ENCODE measurements at regions not wholly inside any gene's neighbourhood (a gene's known extent, or its start where the extent isn't known, plus 50 kb on each side); places are given as distances from the start of the nearest gene placed in this dataset.

- Histone ChIP-seq H3K9me3 (ENCODE audit: low read length) (no peaks in the 10 kb centered on the region), H3K4me2 (ENCODE audit: low read length) (no peak overlapping the region), H3K9me2 (replicated peaks; ENCODE audit: low read length) (no peaks in the 10 kb centered on the region), H3K4me1 (ENCODE audit: insufficient read depth, low read length) (0 out of 2 replicates have a peak, but pooled peaks cover 3% of the 10 kb centered on the region), H2AFZ (ENCODE audit: low read length) (no peak overlapping the region), H3F3A (ENCODE audit: low read length, unreplicated experiment) (no peaks in the 10 kb centered on the region), H3K4me3 (ENCODE audit: low read length) (no peak overlapping the region), H3K9ac (ENCODE audit: low read length) (no peak overlapping the region), H3K79me2 (ENCODE audit: low read length) (no peaks in the 10 kb centered on the region), H3K27me3 (ENCODE audit: low read length) (no peaks in the 10 kb centered on the region), H4K20me1 (ENCODE audit: low read length) (no peaks in the 10 kb centered on the region), H3K27ac (ENCODE audit: low read length) (no peak overlapping the region), H3K36me3 (ENCODE audit: low read depth, low read length) (no peaks in the 10 kb centered on the region)
- CTCF ChIA-PET = no interaction called here
- ATAC-seq (no peak), DNase-seq (no peak)
- intact Hi-C loops (cut with micrococcal nuclease) = no loop called here
- no TSS peak for BruUV-seq (replicated peaks)
- POLR2A ChIA-PET (ENCODE audit: unreplicated experiment) = no interaction called here
- TF ChIP-seq EZH2phosphoT487 (IDR thresholded peaks at IDR 0.05; ENCODE audit: borderline replicate concordance, low read length) (no peak), EZH2 (IDR thresholded peaks at IDR 0.05; ENCODE audit: low read length, unreplicated experiment) (no peak), CTCF (conservative IDR thresholded peaks at IDR 0.05; ENCODE audit: low read depth, low read length) (no peak)
These were observed 233.4 kb upstream of the KLF4 start for GRCh38 chr9:107723015-107723414.

GRCh38 chr9:107721705-107722245 is 232.2 kb upstream of the KLF4 start:
- Histone ChIP-seq H3K9me2 (replicated peaks; ENCODE audit: low read length) (no peaks in the 10 kb centered on the region), H3K4me2 (ENCODE audit: low read length) (no peak overlapping the region), H2AFZ (ENCODE audit: low read length) (no peak overlapping the region), H3K4me1 (ENCODE audit: insufficient read depth, low read length) (no peaks in the 10 kb centered on the region), H3K27me3 (ENCODE audit: low read length) (no peaks in the 10 kb centered on the region), H3K27ac (ENCODE audit: low read length) (no peak overlapping the region), H3K4me3 (ENCODE audit: low read length) (no peak overlapping the region), H3K9ac (ENCODE audit: low read length) (no peak overlapping the region), H3K9me3 (ENCODE audit: low read length) (no peaks in the 10 kb centered on the region), H3F3A (ENCODE audit: low read length, unreplicated experiment) (no peaks in the 10 kb centered on the region), H3K36me3 (ENCODE audit: low read depth, low read length) (no peaks in the 10 kb centered on the region), H4K20me1 (ENCODE audit: low read length) (no peaks in the 10 kb centered on the region), H3K79me2 (ENCODE audit: low read length) (no peaks in the 10 kb centered on the region)
- intact Hi-C loops (cut with micrococcal nuclease) = no loop called here
- CTCF ChIA-PET = no interaction called here
- no TSS peak for BruUV-seq (replicated peaks)
- POLR2A ChIA-PET (ENCODE audit: unreplicated experiment) = no interaction called here
- ATAC-seq = 0 out of 2 replicates have a peak, but pooled peaks have one; percentile 33
- DNase-seq = no peak
- TF ChIP-seq EZH2 (IDR thresholded peaks at IDR 0.05; ENCODE audit: low read length, unreplicated experiment) = no peak
- no peak for TF ChIP-seq CTCF (conservative IDR thresholded peaks at IDR 0.05; ENCODE audit: low read depth, low read length)
- no peak for TF ChIP-seq EZH2phosphoT487 (IDR thresholded peaks at IDR 0.05; ENCODE audit: borderline replicate concordance, low read length)

GRCh38 chr9:107720501-107720900 is 230.9 kb upstream of the KLF4 start:
- no TSS peak for BruUV-seq (replicated peaks)
- DNase-seq (no peak), ATAC-seq (no peak)
- no peaks in the 10 kb centered on the region for H3K36me3 ChIP-seq (ENCODE audit: low read depth, low read length)
- no peaks in the 10 kb centered on the region for H3K9me2 ChIP-seq (replicated peaks; ENCODE audit: low read length)
- no peak overlapping the region for H2AFZ ChIP-seq (ENCODE audit: low read length)
- no peaks in the 10 kb centered on the region for H3K79me2 ChIP-seq (ENCODE audit: low read length)
- no peaks in the 10 kb centered on the region for H4K20me1 ChIP-seq (ENCODE audit: low read length)
- intact Hi-C loops (cut with micrococcal nuclease) = no loop called here
- H3K4me2 ChIP-seq (ENCODE audit: low read length) = no peak overlapping the region
- no peaks in the 10 kb centered on the region for H3K9me3 ChIP-seq (ENCODE audit: low read length)
- no peak overlapping the region for H3K9ac ChIP-seq (ENCODE audit: low read length)
- H3K27ac ChIP-seq (ENCODE audit: low read length) = no peak overlapping the region
- no peak overlapping the region for H3K4me3 ChIP-seq (ENCODE audit: low read length)
- H3K4me1 ChIP-seq (ENCODE audit: insufficient read depth, low read length) = no peaks in the 10 kb centered on the region
- H3F3A ChIP-seq (ENCODE audit: low read length, unreplicated experiment) = no peaks in the 10 kb centered on the region
- no peaks in the 10 kb centered on the region for H3K27me3 ChIP-seq (ENCODE audit: low read length)
- ChIA-PET POLR2A (ENCODE audit: unreplicated experiment) (interaction anchor here (0.7 kb wide), 1 partner anchor 19 kb away, joined by 5 read pairs; no protein-coding TSS in a partner anchor), CTCF (no interaction called here)
- no peak for TF ChIP-seq EZH2phosphoT487 (IDR thresholded peaks at IDR 0.05; ENCODE audit: borderline replicate concordance, low read length)
- no peak for TF ChIP-seq EZH2 (IDR thresholded peaks at IDR 0.05; ENCODE audit: low read length, unreplicated experiment)
- no peak for TF ChIP-seq CTCF (conservative IDR thresholded peaks at IDR 0.05; ENCODE audit: low read depth, low read length)
